WTC11 (cell line): ENCODE measurements at regions not wholly inside any gene's neighbourhood (a gene's known extent, or its start where the extent isn't known, plus 50 kb on each side); places are given as distances from the start of the nearest gene placed in this dataset.

Experiments used
- ATAC-seq: fragments of 200-7000 bp; cut with Tn5 transposase; 2 replicates; pipeline ENCODE4 v1.10.0; 2021; ENCODE audit warnings: mild to moderate bottlenecking, moderate library complexity
- CTCF ChIA-PET: fragments of 300-600 bp; sonication (Branson Sonifier 250); formaldehyde crosslinking; loops from one replicate; lab custom pipeline; 2021; ENCODE audit warnings: antibody characterized with exemption; lab: Charles Lee
- POLR2A ChIA-PET: fragments of 350-600 bp; sonication (Branson Sonifier 250); formaldehyde crosslinking; loops from one replicate; lab custom pipeline; 2021; ENCODE audit warnings: antibody characterized with exemption; lab: Charles Lee
- DNase-seq: peaks from one replicate; pipeline ENCODE4 v3.0.0; 2021; ENCODE audit warnings: low spot score
- H3K27ac Mint-ChIP-seq: 2 replicates; pipeline ENCODE4 v1.8.0; 2021; ENCODE audit warnings: mixed read lengths
- H3K27me3 Mint-ChIP-seq: 2 replicates; pipeline ENCODE4 v1.8.0; 2021; ENCODE audit warnings: low read depth, mild to moderate bottlenecking, moderate library complexity, mixed read lengths
- H3K36me3 Mint-ChIP-seq: 2 replicates; pipeline ENCODE4 v1.8.0; 2021; ENCODE audit warnings: mixed read lengths
- H3K4me1 Mint-ChIP-seq: 2 replicates; pipeline ENCODE4 v1.8.0; 2022; ENCODE audit warnings: mixed read lengths
- H3K4me3 Mint-ChIP-seq: 2 replicates; pipeline ENCODE4 v1.8.0; 2021; ENCODE audit warnings: mild to moderate bottlenecking, moderate library complexity, mixed read lengths
- H3K9me3 Mint-ChIP-seq: 2 replicates; pipeline ENCODE4 v1.8.0; 2021; ENCODE audit warnings: mixed read lengths
- PRRX2 ChIP-seq: fragments of 250-450 bp; sonication (Bioruptor Pico); IDR thresholded peaks from 2 replicates; pipeline ENCODE4 v1.8.0; 2021; ENCODE audit warnings: mild to moderate bottlenecking
- TEAD1 ChIP-seq: sonication (generic); formaldehyde crosslinking; IDR thresholded peaks from 2 replicates; pipeline ENCODE4 v1.8.0; 2022; ENCODE audit warnings: mild to moderate bottlenecking, missing genetic modification reagents

DNA sequence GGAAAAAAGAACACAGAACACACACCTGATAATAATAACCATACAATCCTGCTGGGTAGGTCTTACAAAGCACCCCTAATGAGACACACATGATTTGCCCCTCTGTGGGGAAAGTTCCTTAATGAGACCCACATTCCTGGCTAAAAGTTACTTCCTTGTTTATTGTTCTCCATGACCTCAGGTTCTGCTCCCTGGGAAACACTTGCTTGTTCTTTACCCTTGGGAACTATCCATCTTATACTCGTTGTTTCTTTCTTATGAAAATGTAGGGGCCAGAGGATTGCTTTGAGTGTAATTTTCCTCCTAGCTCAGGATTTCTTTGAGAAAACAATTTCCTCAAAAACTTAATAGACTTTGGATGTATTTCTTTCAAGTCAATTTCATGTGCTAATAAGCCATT lies 52.1 kb upstream of the PCDH10 start:
- peak overlapping the region; percentile 93 for H3K27ac Mint-ChIP-seq
- ChIA-PET POLR2A (no interaction called here), CTCF (no interaction called here)
- peak; percentile 71; the same call in 1 of the 2 replicates for TF ChIP-seq TEAD1 (CRISPR knock-in tag)
- TF ChIP-seq PRRX2 (CRISPR knock-in tag), result no peak
- peaks cover 26% of the 10 kb centered on the region for H3K4me1 Mint-ChIP-seq
- H3K9me3 Mint-ChIP-seq, result peaks cover 13% of the 10 kb centered on the region
- no peaks in the 10 kb centered on the region for H3K27me3 Mint-ChIP-seq
- DNase-seq (no peak), ATAC-seq (peak; percentile 95)
- H3K36me3 Mint-ChIP-seq, result peaks cover 14% of the 10 kb centered on the region
- H3K4me3 Mint-ChIP-seq, result no peak overlapping the region
